Fibroblast of peridontal ligament (primary cell): ENCODE measurements at regions not wholly inside any gene's neighbourhood (a gene's known extent, or its start where the extent isn't known, plus 50 kb on each side); places are given as distances from the start of the nearest gene placed in this dataset.
A peak's percentile ranks its signal among the peaks of the same experiment; 100 is the strongest.

Experiments used
- DNase-seq: peaks from one replicate; pipeline ENCODE4 v3.0.0-alpha.2; 2010; ENCODE audit errors: extremely low read depth

GRCh38 chr3:176932433-176932832 lies 264.8 kb downstream of the TBL1XR1 start:
- no peak for DNase-seq

GRCh38 chr3:176931991-176932390 lies 265.3 kb downstream of the TBL1XR1 start:
- DNase-seq: no peak

GRCh38 chr3:176930942-176931341 lies 266.3 kb downstream of the TBL1XR1 start:
- DNase-seq: no peak

GRCh38 chr3:176928582-176928931 lies 268.7 kb downstream of the TBL1XR1 start:
- DNase-seq: no peak

- no peak for DNase-seq
Observed at GRCh38 chr3:176927706-176928581, 269.3 kb downstream of the TBL1XR1 start.

GRCh38 chr3:176927280-176927679 lies 270.0 kb downstream of the TBL1XR1 start:
- no peak for DNase-seq

- no peak for DNase-seq
Observed at GRCh38 chr3:176926688-176927087, 270.6 kb downstream of the TBL1XR1 start.

GRCh38 chr3:176926034-176926433 lies 271.2 kb downstream of the TBL1XR1 start:
- DNase-seq: no peak

- no peak for DNase-seq
Observed at GRCh38 chr3:176920766-176921160, 276.5 kb downstream of the TBL1XR1 start.

- DNase-seq: peak; percentile 63
Observed at GRCh38 chr3:176919836-176920765, 277.2 kb downstream of the TBL1XR1 start.

GRCh38 chr3:176916777-176917176 lies 280.5 kb downstream of the TBL1XR1 start:
- no peak for DNase-seq

GRCh38 chr3:176914764-176915163 lies 282.5 kb downstream of the TBL1XR1 start:
- DNase-seq: no peak

GRCh38 chr3:176911579-176911978 lies 285.7 kb downstream of the TBL1XR1 start:
- no peak for DNase-seq

- DNase-seq: no peak
Observed at GRCh38 chr3:176909044-176909443, 288.2 kb downstream of the TBL1XR1 start.

GRCh38 chr3:176906046-176906905 lies 291.0 kb downstream of the TBL1XR1 start:
- DNase-seq: peak; percentile 61

- DNase-seq: no peak
Observed at GRCh38 chr3:176905331-176905730, 292.0 kb downstream of the TBL1XR1 start.

- no peak for DNase-seq
Observed at GRCh38 chr3:176904506-176904905, 292.8 kb downstream of the TBL1XR1 start.

- DNase-seq: no peak
Observed at GRCh38 chr3:176896640-176897039, 300.6 kb downstream of the TBL1XR1 start.

- DNase-seq: no peak
Observed at GRCh38 chr3:176896165-176896564, 301.1 kb downstream of the TBL1XR1 start.

GRCh38 chr3:176879710-176880109 lies 317.6 kb downstream of the TBL1XR1 start:
- DNase-seq: no peak

GRCh38 chr3:176873261-176873660 lies 324.0 kb downstream of the TBL1XR1 start:
- DNase-seq: no peak

GRCh38 chr3:176872771-176873209 lies 324.5 kb downstream of the TBL1XR1 start:
- DNase-seq: peak; percentile 49
